SK-N-SH treated with all-trans-retinoic acid at 6 μM for 48 hours (cell line): ENCODE measurements at regions not wholly inside any gene's neighbourhood (a gene's known extent, or its start where the extent isn't known, plus 50 kb on each side); places are given as distances from the start of the nearest gene placed in this dataset.

Experiments
- ATAC-seq: fragments of 200-7000 bp; cut with Tn5 transposase; 3 replicates; pipeline ENCODE4 v1.9.1; 2020; ENCODE audit warnings: mild to moderate bottlenecking, moderate library complexity
- ARNTL ChIP-seq: fragments of 450-650 bp; formaldehyde crosslinking; IDR thresholded peaks from 2 replicates; pipeline ENCODE4 v1.5.0; 2020; ENCODE audit warnings: low read depth, mild to moderate bottlenecking, moderate library complexity, borderline replicate concordance
- BACH2 ChIP-seq: fragments of 250-450 bp; sonication (Bioruptor Pico); IDR thresholded peaks from 2 replicates; pipeline ENCODE4 v1.9.0; 2021; ENCODE audit warnings: mild to moderate bottlenecking, borderline replicate concordance
- CSDC2 ChIP-seq: fragments of 250-450 bp; sonication (Bioruptor Pico); IDR thresholded peaks from 2 replicates; pipeline ENCODE4 v1.5.0; 2020; ENCODE audit warnings: mild to moderate bottlenecking, moderate library complexity
- ESRRG ChIP-seq: fragments of 250-450 bp; sonication (Bioruptor Pico); IDR thresholded peaks from 2 replicates; pipeline ENCODE4 v1.6.1; 2021; ENCODE audit warnings: mild to moderate bottlenecking
- GLIS3 ChIP-seq: fragments of 250-450 bp; sonication (Bioruptor Pico); IDR thresholded peaks from 2 replicates; pipeline ENCODE4 v1.5.0; 2020; ENCODE audit warnings: mild to moderate bottlenecking, moderate library complexity
- ISL1 ChIP-seq: fragments of 250-450 bp; sonication (Bioruptor Pico); IDR thresholded peaks from 2 replicates; pipeline ENCODE4 v2.1.2; 2022; ENCODE audit warnings: mild to moderate bottlenecking, moderate library complexity
- OSR1 ChIP-seq: fragments of 250-450 bp; sonication (Bioruptor Pico); IDR thresholded peaks from 2 replicates; pipeline ENCODE4 v1.8.0; 2022; ENCODE audit warnings: moderate library complexity, mild to moderate bottlenecking, inconsistent platforms
- PPARA ChIP-seq: fragments of 250-450 bp; sonication (Bioruptor Pico); IDR thresholded peaks from 2 replicates; pipeline ENCODE4 v1.5.0; 2020; ENCODE audit warnings: mild to moderate bottlenecking, borderline replicate concordance
- RARB ChIP-seq: fragments of 250-450 bp; sonication (Bioruptor Pico); IDR thresholded peaks from 2 replicates; pipeline ENCODE4 v1.8.0; 2021; ENCODE audit warnings: mild to moderate bottlenecking, moderate library complexity
- TCF4 ChIP-seq: fragments of 250-450 bp; sonication (Bioruptor Pico); IDR thresholded peaks from 2 replicates; pipeline ENCODE4 v1.8.0; 2021; ENCODE audit warnings: mild to moderate bottlenecking, moderate library complexity, borderline replicate concordance
- TOX ChIP-seq: fragments of 250-450 bp; sonication (Bioruptor Pico); IDR thresholded peaks from 2 replicates; pipeline ENCODE4 v1.8.0; 2021; ENCODE audit warnings: mild to moderate bottlenecking, moderate library complexity, borderline replicate concordance
- ZFP3 ChIP-seq: fragments of 250-450 bp; sonication (Bioruptor Pico); IDR thresholded peaks from 2 replicates; pipeline ENCODE4 v1.5.0; 2020; ENCODE audit warnings: mild to moderate bottlenecking, moderate library complexity
- ZFP30 ChIP-seq: fragments of 450-650 bp; formaldehyde crosslinking; IDR thresholded peaks from 2 replicates; pipeline ENCODE4 v1.5.0; 2022; ENCODE audit warnings: mild to moderate bottlenecking, moderate library complexity
- ZNF565 ChIP-seq: fragments of 450-650 bp; formaldehyde crosslinking; conservative IDR thresholded peaks from 2 replicates; pipeline ENCODE4 v1.5.0; 2020; ENCODE audit warnings: low read depth, mild to moderate bottlenecking, moderate library complexity
- ZNF70 ChIP-seq: fragments of 450-650 bp; formaldehyde crosslinking; IDR thresholded peaks from 2 replicates; pipeline ENCODE4 v1.5.0; 2020; ENCODE audit warnings: mild to moderate bottlenecking, moderate library complexity
- ZNF8 ChIP-seq: fragments of 450-650 bp; formaldehyde crosslinking; IDR thresholded peaks from 2 replicates; pipeline ENCODE4 v1.5.0; 2020; ENCODE audit warnings: mild to moderate bottlenecking, moderate library complexity
- TF ChIP-seq, protein P1 (sequence below): fragments of 250-450 bp; sonication (Bioruptor Pico); IDR thresholded peaks from 2 replicates; pipeline ENCODE4 v1.5.1; 2020; ENCODE audit warnings: low read depth, mild to moderate bottlenecking, moderate library complexity
- TF ChIP-seq, protein P2 (sequence below): fragments of 250-450 bp; sonication (Bioruptor Pico); IDR thresholded peaks from 2 replicates; pipeline ENCODE4 v1.5.1; 2021; ENCODE audit warnings: mild to moderate bottlenecking, moderate library complexity
- TF ChIP-seq, protein P3 (sequence below): fragments of 250-450 bp; sonication (Bioruptor Pico); IDR thresholded peaks from 2 replicates; pipeline ENCODE4 v1.8.0; 2020; ENCODE audit warnings: mild to moderate bottlenecking, moderate library complexity, borderline replicate concordance
- TF ChIP-seq, protein P4 (sequence below): fragments of 250-450 bp; sonication (Bioruptor Pico); IDR thresholded peaks from 2 replicates; pipeline ENCODE4 v1.5.0; 2020; ENCODE audit warnings: mild to moderate bottlenecking, moderate library complexity
- TF ChIP-seq, protein P5 (sequence below): fragments of 250-450 bp; sonication (Bioruptor Pico); IDR thresholded peaks from 2 replicates; pipeline ENCODE4 v1.8.0; 2021; ENCODE audit warnings: low read depth, mild to moderate bottlenecking, moderate library complexity, borderline replicate concordance

DNA sequence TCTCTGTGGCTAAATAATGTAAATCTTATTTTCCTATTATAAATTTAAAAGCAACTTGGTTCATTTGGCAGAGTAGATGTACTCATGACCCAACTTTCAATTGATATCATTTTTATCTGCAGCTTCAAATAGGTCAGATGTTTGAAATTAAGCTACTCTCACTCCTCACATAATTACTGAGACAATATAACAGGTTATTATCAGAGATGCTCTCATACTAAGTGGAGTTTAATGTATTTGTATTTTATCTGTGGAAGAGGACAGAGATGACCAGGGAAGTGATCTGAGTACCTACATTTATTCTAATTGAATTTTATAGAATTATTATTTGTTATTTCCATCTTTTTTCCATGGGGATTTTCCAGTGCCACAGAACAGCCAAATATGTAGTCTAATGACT, 177.4 kb upstream of the PRLR start:
- ATAC-seq, result no peak
- TF ChIP-seq ISL1 (no peak), TOX (CRISPR knock-in tag) (no peak), ZNF565 (CRISPR knock-in tag) (no peak), BACH2 (CRISPR knock-in tag) (no peak), GLIS3 (CRISPR knock-in tag) (no peak), ZFP3 (CRISPR knock-in tag) (no peak), ESRRG (no peak), ARNTL (CRISPR knock-in tag) (no peak), RARB (CRISPR knock-in tag) (no peak), TCF4 (CRISPR knock-in tag) (peak; percentile 74), ZFP30 (CRISPR knock-in tag) (0 out of 2 replicates have a peak, but pooled peaks have one; percentile 30), ZNF70 (CRISPR knock-in tag) (no peak), ZNF8 (CRISPR knock-in tag) (no peak)
- TF ChIP-seq, protein P1, sequence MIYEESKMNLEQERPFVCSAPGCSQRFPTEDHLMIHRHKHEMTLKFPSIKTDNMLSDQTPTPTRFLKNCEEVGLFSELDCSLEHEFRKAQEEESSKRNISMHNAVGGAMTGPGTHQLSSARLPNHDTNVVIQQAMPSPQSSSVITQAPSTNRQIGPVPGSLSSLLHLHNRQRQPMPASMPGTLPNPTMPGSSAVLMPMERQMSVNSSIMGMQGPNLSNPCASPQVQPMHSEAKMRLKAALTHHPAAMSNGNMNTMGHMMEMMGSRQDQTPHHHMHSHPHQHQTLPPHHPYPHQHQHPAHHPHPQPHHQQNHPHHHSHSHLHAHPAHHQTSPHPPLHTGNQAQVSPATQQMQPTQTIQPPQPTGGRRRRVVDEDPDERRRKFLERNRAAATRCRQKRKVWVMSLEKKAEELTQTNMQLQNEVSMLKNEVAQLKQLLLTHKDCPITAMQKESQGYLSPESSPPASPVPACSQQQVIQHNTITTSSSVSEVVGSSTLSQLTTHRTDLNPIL (CRISPR knock-in tag), result no peak
- TF ChIP-seq, protein P2, sequence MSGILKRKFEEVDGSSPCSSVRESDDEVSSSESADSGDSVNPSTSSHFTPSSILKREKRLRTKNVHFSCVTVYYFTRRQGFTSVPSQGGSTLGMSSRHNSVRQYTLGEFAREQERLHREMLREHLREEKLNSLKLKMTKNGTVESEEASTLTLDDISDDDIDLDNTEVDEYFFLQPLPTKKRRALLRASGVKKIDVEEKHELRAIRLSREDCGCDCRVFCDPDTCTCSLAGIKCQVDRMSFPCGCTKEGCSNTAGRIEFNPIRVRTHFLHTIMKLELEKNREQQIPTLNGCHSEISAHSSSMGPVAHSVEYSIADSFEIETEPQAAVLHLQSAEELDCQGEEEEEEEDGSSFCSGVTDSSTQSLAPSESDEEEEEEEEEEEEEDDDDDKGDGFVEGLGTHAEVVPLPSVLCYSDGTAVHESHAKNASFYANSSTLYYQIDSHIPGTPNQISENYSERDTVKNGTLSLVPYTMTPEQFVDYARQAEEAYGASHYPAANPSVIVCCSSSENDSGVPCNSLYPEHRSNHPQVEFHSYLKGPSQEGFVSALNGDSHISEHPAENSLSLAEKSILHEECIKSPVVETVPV (CRISPR knock-in tag), result no peak
- TF ChIP-seq, protein P3, sequence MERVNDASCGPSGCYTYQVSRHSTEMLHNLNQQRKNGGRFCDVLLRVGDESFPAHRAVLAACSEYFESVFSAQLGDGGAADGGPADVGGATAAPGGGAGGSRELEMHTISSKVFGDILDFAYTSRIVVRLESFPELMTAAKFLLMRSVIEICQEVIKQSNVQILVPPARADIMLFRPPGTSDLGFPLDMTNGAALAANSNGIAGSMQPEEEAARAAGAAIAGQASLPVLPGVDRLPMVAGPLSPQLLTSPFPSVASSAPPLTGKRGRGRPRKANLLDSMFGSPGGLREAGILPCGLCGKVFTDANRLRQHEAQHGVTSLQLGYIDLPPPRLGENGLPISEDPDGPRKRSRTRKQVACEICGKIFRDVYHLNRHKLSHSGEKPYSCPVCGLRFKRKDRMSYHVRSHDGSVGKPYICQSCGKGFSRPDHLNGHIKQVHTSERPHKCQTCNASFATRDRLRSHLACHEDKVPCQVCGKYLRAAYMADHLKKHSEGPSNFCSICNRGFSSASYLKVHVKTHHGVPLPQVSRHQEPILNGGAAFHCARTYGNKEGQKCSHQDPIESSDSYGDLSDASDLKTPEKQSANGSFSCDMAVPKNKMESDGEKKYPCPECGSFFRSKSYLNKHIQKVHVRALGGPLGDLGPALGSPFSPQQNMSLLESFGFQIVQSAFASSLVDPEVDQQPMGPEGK (CRISPR knock-in tag), result no peak
- TF ChIP-seq, protein P4, sequence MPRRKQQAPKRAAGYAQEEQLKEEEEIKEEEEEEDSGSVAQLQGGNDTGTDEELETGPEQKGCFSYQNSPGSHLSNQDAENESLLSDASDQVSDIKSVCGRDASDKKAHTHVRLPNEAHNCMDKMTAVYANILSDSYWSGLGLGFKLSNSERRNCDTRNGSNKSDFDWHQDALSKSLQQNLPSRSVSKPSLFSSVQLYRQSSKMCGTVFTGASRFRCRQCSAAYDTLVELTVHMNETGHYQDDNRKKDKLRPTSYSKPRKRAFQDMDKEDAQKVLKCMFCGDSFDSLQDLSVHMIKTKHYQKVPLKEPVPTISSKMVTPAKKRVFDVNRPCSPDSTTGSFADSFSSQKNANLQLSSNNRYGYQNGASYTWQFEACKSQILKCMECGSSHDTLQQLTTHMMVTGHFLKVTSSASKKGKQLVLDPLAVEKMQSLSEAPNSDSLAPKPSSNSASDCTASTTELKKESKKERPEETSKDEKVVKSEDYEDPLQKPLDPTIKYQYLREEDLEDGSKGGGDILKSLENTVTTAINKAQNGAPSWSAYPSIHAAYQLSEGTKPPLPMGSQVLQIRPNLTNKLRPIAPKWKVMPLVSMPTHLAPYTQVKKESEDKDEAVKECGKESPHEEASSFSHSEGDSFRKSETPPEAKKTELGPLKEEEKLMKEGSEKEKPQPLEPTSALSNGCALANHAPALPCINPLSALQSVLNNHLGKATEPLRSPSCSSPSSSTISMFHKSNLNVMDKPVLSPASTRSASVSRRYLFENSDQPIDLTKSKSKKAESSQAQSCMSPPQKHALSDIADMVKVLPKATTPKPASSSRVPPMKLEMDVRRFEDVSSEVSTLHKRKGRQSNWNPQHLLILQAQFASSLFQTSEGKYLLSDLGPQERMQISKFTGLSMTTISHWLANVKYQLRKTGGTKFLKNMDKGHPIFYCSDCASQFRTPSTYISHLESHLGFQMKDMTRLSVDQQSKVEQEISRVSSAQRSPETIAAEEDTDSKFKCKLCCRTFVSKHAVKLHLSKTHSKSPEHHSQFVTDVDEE (CRISPR knock-in tag), result 0 out of 2 replicates have a peak, but pooled peaks have one; percentile 21

DNA sequence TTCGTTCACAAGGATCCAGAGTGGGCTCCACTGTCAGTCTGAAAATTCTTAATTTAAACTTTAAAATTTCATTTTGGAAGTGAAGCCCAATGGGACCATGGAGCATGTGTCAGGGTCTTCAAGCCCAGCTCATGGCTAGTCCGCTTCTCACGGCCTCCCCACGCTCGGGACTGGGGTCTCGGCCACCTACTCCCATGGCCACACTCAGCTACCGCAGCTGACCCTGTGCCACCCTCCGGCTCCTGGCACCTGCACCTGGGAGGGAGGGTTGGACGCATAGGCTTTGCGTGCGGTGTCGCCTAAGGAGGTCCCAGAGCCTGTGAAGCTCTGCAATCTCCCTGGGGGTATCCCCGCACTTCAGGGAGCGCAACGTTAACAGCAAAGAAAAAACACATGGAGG, 175.7 kb upstream of the PRLR start:
- TF ChIP-seq, protein P3 (CRISPR knock-in tag), result no peak
- TF ChIP-seq, protein P4 (CRISPR knock-in tag), result no peak
- TF ChIP-seq OSR1 (CRISPR knock-in tag) (no peak), TOX (CRISPR knock-in tag) (no peak), ZNF8 (CRISPR knock-in tag) (no peak), PPARA (CRISPR knock-in tag) (no peak), RARB (CRISPR knock-in tag) (no peak), ZNF70 (CRISPR knock-in tag) (no peak), ESRRG (no peak), CSDC2 (CRISPR knock-in tag) (no peak)
- TF ChIP-seq, protein P2 (CRISPR knock-in tag), result no peak
- TF ChIP-seq, protein P5, sequence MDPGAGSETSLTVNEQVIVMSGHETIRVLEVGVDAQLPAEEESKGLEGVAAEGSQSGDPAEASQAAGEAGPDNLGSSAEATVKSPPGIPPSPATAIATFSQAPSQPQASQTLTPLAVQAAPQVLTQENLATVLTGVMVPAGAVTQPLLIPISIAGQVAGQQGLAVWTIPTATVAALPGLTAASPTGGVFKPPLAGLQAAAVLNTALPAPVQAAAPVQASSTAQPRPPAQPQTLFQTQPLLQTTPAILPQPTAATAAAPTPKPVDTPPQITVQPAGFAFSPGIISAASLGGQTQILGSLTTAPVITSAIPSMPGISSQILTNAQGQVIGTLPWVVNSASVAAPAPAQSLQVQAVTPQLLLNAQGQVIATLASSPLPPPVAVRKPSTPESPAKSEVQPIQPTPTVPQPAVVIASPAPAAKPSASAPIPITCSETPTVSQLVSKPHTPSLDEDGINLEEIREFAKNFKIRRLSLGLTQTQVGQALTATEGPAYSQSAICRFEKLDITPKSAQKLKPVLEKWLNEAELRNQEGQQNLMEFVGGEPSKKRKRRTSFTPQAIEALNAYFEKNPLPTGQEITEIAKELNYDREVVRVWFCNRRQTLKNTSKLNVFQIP, result no peak
- TF ChIP-seq, protein P1 (CRISPR knock-in tag), result no peak
- TF ChIP-seq, all 23 proteins: peak for 0
- ATAC-seq, result no peak
